Keratinocyte (primary cell): ENCODE measurements at regions not wholly inside any gene's neighbourhood (a gene's known extent, or its start where the extent isn't known, plus 50 kb on each side); places are given as distances from the start of the nearest gene placed in this dataset.

Source experiments
- DNase-seq: peaks from one replicate; pipeline ENCODE4 v3.0.0-alpha.2; 2011; ENCODE audit warnings: low read depth, missing footprints, low spot score
- FAIRE-seq: peaks from 2 replicates; lab custom pipeline; 2011; peaks lifted over from hg19 to GRCh38; lab: Jason Lieb, UNC
- H2AFZ ChIP-seq: 2 replicates; pipeline ENCODE4 v1.6.0; 2012; ENCODE audit warnings: low read length, control low read depth, inconsistent platforms; ENCODE audit not compliant: control insufficient read depth
- H3K27ac ChIP-seq: 2 replicates; pipeline ENCODE4 v1.5.1; 2011; ENCODE audit warnings: low read length; ENCODE audit not compliant: control insufficient read depth, insufficient read depth
- H3K27me3 ChIP-seq: 3 replicates; pipeline ENCODE4 v1.6.0; 2011; ENCODE audit warnings: low read length; ENCODE audit not compliant: control insufficient read depth, insufficient read depth; ENCODE audit errors: extremely low read depth
- H3K36me3 ChIP-seq, 2 experiments: 2 replicates in 1 of 2; 3 replicates in 1 of 2; pipeline ENCODE4 v1.5.1; 2011; ENCODE audit warnings: low read length in 2 of 2, mild to moderate bottlenecking in 1 of 2; ENCODE audit not compliant: control insufficient read depth in 2 of 2, insufficient read depth in 2 of 2; ENCODE audit errors: extremely low read depth in 1 of 2
- H3K4me1 ChIP-seq: 3 replicates; pipeline ENCODE4 v1.5.1; 2011; ENCODE audit warnings: low read length; ENCODE audit not compliant: control insufficient read depth, insufficient read depth; ENCODE audit errors: extremely low read depth
- H3K4me2 ChIP-seq: 3 replicates; pipeline ENCODE4 v1.6.0; 2011; ENCODE audit warnings: low read depth, low read length; ENCODE audit not compliant: control insufficient read depth, insufficient read depth; ENCODE audit errors: extremely low read depth
- H3K4me3 ChIP-seq, 3 experiments: fragments of 200-600 bp in 1 of 3; sonication (generic) in 1 of 3; 2 replicates in 2 of 3; 3 replicates in 1 of 3; pipeline ENCODE4 v1.5.1; 2011 to 2016; ENCODE audit warnings: low read length in 3 of 3, mild to moderate bottlenecking in 3 of 3, control low read depth in 2 of 3, inconsistent platforms in 1 of 3, low read depth in 1 of 3, mixed read lengths in 1 of 3, mixed run types in 1 of 3, moderate library complexity in 1 of 3; ENCODE audit not compliant: control insufficient read depth in 2 of 3, insufficient read depth in 2 of 3; ENCODE audit errors: extremely low read depth in 1 of 3
- H3K79me2 ChIP-seq: 2 replicates; pipeline ENCODE4 v1.6.0; 2012; ENCODE audit warnings: low read length; ENCODE audit not compliant: control insufficient read depth, insufficient read depth
- H3K9ac ChIP-seq: 3 replicates; pipeline ENCODE4 v1.6.0; 2011; ENCODE audit warnings: low read length; ENCODE audit not compliant: control insufficient read depth, insufficient read depth; ENCODE audit errors: extremely low read depth
- H3K9me1 ChIP-seq: 3 replicates; pipeline ENCODE4 v1.6.0; 2011; ENCODE audit warnings: low read length; ENCODE audit not compliant: control insufficient read depth, insufficient read depth; ENCODE audit errors: extremely low read depth
- H3K9me3 ChIP-seq: 2 replicates; pipeline ENCODE4 v1.5.1; 2012; ENCODE audit warnings: low read depth, low read length; ENCODE audit not compliant: control insufficient read depth
- H4K20me1 ChIP-seq: 3 replicates; pipeline ENCODE4 v1.6.0; 2011; ENCODE audit warnings: low read length; ENCODE audit not compliant: control insufficient read depth, insufficient read depth; ENCODE audit errors: extremely low read depth
- EZH2 ChIP-seq: IDR thresholded peaks from one replicate; pipeline ENCODE4 v1.6.1; 2012; ENCODE audit warnings: inconsistent platforms, mild to moderate bottlenecking, low read length, moderate library complexity
- dilution Hi-C: fragments of 300-500 bp; cut with MboI; formaldehyde crosslinking; loops from one replicate; pipeline ENCODE4 v1.7.0; 2020; ENCODE audit warnings: low sequenced_read_pairs; ENCODE audit not compliant: extremely low pct_ligation_motif_present
- TF ChIP-seq, protein P1 (sequence below), 3 experiments: IDR thresholded peaks in 1 of 3; conservative IDR thresholded peaks in 1 of 3; optimal IDR thresholded peaks in 1 of 3; 2 replicates in 2 of 3; 3 replicates in 1 of 3; pipeline versions ENCODE3 to v1.5.1; 2011; ENCODE audit warnings: low read length in 3 of 3, mild to moderate bottlenecking in 3 of 3, moderate library complexity in 2 of 3, control low read depth in 1 of 3, inconsistent platforms in 1 of 3; ENCODE audit not compliant: insufficient read depth in 2 of 3; ENCODE audit errors: extremely low read depth in 1 of 3

DNA sequence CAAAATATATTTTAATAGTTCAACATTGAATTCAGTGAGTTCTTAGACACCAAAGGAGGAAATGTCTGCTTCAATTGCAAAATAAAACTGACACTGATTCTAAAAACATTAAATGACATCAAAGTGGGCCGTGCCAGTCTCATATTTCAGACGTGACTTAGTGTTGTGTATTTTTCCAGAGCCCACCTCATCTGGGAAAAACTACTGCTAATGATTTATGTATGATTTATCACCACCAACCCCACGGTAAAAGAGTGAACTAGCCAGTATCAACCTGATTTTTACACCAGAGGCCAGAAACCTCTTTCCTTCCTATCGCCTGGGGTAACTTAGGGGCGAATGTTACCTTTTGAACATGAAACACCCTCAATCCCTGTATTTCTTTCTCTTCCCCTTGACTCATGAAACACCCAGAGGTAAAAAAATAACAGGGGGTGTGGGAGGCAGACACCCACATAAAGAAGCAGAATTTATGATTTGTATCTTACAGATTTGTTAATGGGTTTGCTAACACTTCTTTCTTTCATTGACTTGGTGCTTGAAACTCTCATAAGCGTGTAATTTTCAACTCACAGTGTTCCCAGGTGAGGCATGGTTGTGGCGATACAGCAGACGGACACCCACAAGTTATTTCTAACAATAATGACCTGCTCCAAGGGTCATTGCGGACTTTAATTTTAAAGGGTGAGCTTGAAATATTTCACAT lies 56.4 kb upstream of the FANCC start:
- no peak for TF ChIP-seq EZH2
- TF ChIP-seq, protein P1, sequence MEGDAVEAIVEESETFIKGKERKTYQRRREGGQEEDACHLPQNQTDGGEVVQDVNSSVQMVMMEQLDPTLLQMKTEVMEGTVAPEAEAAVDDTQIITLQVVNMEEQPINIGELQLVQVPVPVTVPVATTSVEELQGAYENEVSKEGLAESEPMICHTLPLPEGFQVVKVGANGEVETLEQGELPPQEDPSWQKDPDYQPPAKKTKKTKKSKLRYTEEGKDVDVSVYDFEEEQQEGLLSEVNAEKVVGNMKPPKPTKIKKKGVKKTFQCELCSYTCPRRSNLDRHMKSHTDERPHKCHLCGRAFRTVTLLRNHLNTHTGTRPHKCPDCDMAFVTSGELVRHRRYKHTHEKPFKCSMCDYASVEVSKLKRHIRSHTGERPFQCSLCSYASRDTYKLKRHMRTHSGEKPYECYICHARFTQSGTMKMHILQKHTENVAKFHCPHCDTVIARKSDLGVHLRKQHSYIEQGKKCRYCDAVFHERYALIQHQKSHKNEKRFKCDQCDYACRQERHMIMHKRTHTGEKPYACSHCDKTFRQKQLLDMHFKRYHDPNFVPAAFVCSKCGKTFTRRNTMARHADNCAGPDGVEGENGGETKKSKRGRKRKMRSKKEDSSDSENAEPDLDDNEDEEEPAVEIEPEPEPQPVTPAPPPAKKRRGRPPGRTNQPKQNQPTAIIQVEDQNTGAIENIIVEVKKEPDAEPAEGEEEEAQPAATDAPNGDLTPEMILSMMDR (optimal IDR thresholded peaks at IDR 0.05 in 1 of 3, IDR thresholded peaks at IDR 0.05 in 1 of 3, conservative IDR thresholded peaks at IDR 0.05 in 1 of 3; ENCODE audit: extremely low read depth in 1 of 3, insufficient read depth in 2 of 3, low read length in 3 of 3): no peak
- no peaks in the 10 kb centered on the region for H4K20me1 ChIP-seq
- peaks cover 10% of the 10 kb centered on the region for H3K4me1 ChIP-seq
- no peak overlapping the region for H3K4me3 ChIP-seq
- no peak overlapping the region for H3K9ac ChIP-seq
- H3K27ac ChIP-seq: no peak overlapping the region
- H3K4me2 ChIP-seq: no peak overlapping the region
- H3K9me3 ChIP-seq: no peaks in the 10 kb centered on the region
- FAIRE-seq: no peak
- no peak overlapping the region for H2AFZ ChIP-seq
- H3K27me3 ChIP-seq: no peaks in the 10 kb centered on the region
- H3K36me3 ChIP-seq: no peaks in the 10 kb centered on the region
- DNase-seq: no peak
- H3K79me2 ChIP-seq: no peaks in the 10 kb centered on the region
- dilution Hi-C loops: no loop called here
- no peaks in the 10 kb centered on the region for H3K9me1 ChIP-seq

DNA sequence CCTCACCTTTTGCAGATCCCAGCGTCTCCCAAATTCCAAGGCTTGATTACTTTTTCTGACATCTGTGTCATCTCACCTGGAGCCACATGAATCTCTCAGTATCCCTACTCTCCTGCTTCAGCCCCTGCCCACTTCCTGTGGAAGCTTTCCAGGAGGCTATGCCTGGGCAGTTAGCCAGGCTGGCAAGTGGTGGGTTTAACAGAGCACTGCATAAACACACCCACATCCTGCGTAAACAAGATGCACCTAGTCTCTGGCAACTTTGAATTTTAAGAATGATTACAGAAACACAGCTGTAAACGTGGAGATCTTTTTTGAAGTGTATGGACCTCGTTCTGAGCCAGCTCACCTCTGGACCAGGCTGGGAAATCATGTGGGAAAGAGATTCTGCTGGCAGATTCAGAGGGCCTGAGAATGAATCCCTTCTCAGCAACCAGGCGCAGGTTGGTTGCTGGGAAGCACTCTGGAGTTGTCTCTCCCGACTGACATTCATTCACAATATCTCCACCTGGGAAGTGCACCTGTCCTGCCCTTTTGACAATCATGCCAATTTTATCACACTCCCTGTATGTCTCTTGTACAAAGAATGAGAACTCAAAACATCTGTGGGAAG lies 55.7 kb upstream of the FANCC start:
- H3K9me3 ChIP-seq: no peaks in the 10 kb centered on the region
- DNase-seq: no peak

More for the DNA sequence above, 55.7 kb upstream of the FANCC start:
- no peaks in the 10 kb centered on the region for H3K27me3 ChIP-seq
- no peaks in the 10 kb centered on the region for H3K36me3 ChIP-seq
- H3K9me1 ChIP-seq: no peaks in the 10 kb centered on the region
- peaks cover 10% of the 10 kb centered on the region for H3K4me1 ChIP-seq
- FAIRE-seq: peak; percentile 36
- H2AFZ ChIP-seq: no peak overlapping the region
- H3K27ac ChIP-seq: no peak overlapping the region
- H3K9ac ChIP-seq: no peak overlapping the region
- TF ChIP-seq, protein P1 (optimal IDR thresholded peaks at IDR 0.05 in 1 of 3, IDR thresholded peaks at IDR 0.05 in 1 of 3, conservative IDR thresholded peaks at IDR 0.05 in 1 of 3; ENCODE audit: extremely low read depth in 1 of 3, insufficient read depth in 2 of 3, low read length in 3 of 3): no peak
- dilution Hi-C loops: no loop called here
- H4K20me1 ChIP-seq: no peaks in the 10 kb centered on the region
- no peaks in the 10 kb centered on the region for H3K79me2 ChIP-seq
- peak overlapping the region; percentile 34 for H3K4me2 ChIP-seq
- H3K4me3 ChIP-seq: no peak overlapping the region
